D721Med (cell line): ENCODE measurements at regions not wholly inside any gene's neighbourhood (a gene's known extent, or its start where the extent isn't known, plus 50 kb on each side); places are given as distances from the start of the nearest gene placed in this dataset.

ENCODE experiments used
- DNase-seq: peaks from one replicate; pipeline ENCODE4 v3.0.0; 2011; ENCODE audit warnings: low spot score; ENCODE audit not compliant: insufficient read length
- FAIRE-seq: peaks from 2 replicates; lab custom pipeline; 2011; peaks lifted over from hg19 to GRCh38; lab: Jason Lieb, UNC
- CTCF ChIP-seq: IDR thresholded peaks from 2 replicates; pipeline ENCODE4 v1.5.1; 2012; ENCODE audit warnings: mild to moderate bottlenecking, control low read depth; ENCODE audit not compliant: insufficient read depth; ENCODE audit errors: missing control alignments

DNA sequence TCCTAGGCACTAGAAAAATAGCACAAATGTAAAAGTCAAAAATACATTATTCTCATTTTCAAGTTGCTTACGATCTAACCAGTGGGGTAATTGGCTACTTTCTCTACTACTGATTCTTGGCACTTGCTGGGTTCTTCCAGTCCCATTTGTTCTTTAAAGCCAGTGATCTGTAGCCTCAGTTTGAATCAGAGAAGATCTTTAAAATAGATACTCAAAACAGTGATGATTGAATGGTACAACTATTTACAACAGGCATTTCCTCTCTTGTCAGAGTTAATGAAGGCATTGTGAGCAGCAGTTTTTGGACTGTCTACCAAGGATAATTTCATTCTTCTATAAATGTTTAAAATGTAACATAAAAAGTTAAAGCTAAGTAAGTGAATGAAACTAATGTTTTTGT lies 128.3 kb upstream of the FSIP2 start:
- no peak for DNase-seq
- FAIRE-seq = no peak
- no peak for TF ChIP-seq CTCF

DNA sequence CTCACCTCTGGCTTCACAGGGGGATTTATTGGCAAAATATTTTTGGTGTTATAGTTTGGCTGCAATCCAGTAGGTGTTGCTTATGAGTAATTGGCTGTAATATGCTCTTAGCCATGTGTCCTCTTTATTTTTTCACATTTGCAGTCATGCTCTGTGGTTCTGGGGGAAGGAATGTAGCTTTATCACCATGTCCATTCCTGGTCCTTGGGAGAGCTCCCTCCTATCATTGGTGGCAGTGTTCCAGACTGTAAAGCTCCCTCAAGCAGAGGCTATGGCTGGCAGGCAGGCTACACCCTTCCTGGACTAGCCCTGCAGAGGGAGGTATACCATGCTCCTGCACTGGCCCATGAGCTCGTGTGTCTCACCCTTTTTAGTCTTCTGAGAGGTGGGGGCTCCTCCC lies 120.0 kb upstream of the FSIP2 start:
- FAIRE-seq = no peak
- no peak for DNase-seq

GRCh38 chr2:185625604-185626003 lies 113.0 kb upstream of the FSIP2 start:
- DNase-seq (no peak), FAIRE-seq (peak; percentile 84)
- no peak for TF ChIP-seq CTCF

More for the DNA sequence above, 120.0 kb upstream of the FSIP2 start:
- TF ChIP-seq CTCF = no peak

DNA sequence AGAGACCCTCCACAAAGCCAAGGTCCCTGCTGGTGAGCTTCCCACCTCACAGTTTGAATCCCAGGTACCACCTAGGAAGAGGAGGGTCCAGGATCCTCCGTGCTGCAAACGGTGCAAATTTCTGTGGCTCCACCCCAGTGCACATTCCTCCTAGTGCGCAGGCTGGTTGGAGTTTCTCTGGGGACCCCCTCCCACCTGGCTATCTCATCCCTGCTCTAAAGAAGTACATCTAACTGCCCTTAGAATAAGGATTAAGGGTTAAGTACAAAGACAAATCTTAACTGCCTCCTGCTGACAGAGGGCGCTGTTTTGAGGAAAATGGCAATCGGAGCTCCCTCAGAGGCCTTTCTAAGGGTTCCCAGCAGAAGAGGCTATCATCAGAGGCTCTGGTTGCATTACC lies 109.6 kb upstream of the FSIP2 start:
- DNase-seq = no peak
- FAIRE-seq = no peak
- TF ChIP-seq CTCF = no peak

DNA sequence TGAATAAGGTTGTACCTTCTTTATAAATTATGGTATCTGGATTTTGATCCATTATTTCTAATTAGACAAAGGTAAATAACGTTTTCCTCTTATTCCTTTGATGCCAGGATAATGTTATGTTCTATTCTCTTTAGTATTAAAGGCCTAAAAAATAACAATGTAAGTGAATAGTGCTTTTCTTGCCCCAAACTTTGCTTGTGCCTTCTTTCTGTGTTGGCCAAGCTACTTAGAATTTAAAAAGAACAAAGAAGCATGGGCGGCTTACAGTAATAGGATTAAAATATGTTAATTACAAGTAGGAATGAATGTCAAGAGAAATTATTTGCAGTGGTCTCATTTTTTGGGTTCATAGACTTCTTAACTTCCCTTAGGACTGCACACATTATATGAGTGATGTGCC lies 105.0 kb upstream of the FSIP2 start:
- FAIRE-seq (peak; percentile 53), DNase-seq (no peak)
- TF ChIP-seq CTCF = no peak

GRCh38 chr2:185638771-185639170 lies 99.8 kb upstream of the FSIP2 start:
- FAIRE-seq (no peak), DNase-seq (no peak)
- TF ChIP-seq CTCF = no peak

- FAIRE-seq = no peak
- no peak for TF ChIP-seq CTCF
These were observed 98.0 kb upstream of the FSIP2 start for GRCh38 chr2:185640588-185640987.

More at GRCh38 chr2:185640588-185640987, 98.0 kb upstream of the FSIP2 start:
- no peak for DNase-seq
